HepG2 (cell line): ENCODE measurements at regions not wholly inside any gene's neighbourhood (a gene's known extent, or its start where the extent isn't known, plus 50 kb on each side); places are given as distances from the start of the nearest gene placed in this dataset.

ENCODE experiments used
- ATAC-seq: fragments of 200-7000 bp; cut with Tn5 transposase; 3 replicates; pipeline ENCODE4 v1.9.1; 2020; ENCODE audit warnings: mild to moderate bottlenecking, moderate library complexity
- BruUV-seq: library from RNA; stranded (reverse); fragments of 400-500 nt; replicated peaks from 2 replicates; lab custom pipeline; 2021; lab: Mats Ljungman, UMichigan
- CTCF ChIA-PET: fragments of 300-600 bp; formaldehyde crosslinking; extraction: SDS; loops from one replicate; lab custom pipeline; 2021; ENCODE audit warnings: low total read pairs, inconsistent platforms, low intra/inter-chr PET ratio; lab: Yijun Ruan, JAX
- POLR2A ChIA-PET: fragments of 350-600 bp; sonication (Branson Sonifier 250); formaldehyde crosslinking; loops from one replicate; lab custom pipeline; 2020; ENCODE audit warnings: antibody characterized with exemption, inconsistent platforms; lab: Yijun Ruan, JAX
- DNase-seq: peaks from one replicate; pipeline ENCODE4 v3.0.0-alpha.2; 2015; ENCODE audit warnings: low spot score
- FAIRE-seq: peaks from 3 replicates; lab custom pipeline; 2011; peaks lifted over from hg19 to GRCh38; lab: Jason Lieb, UNC
- H2AFZ ChIP-seq: one replicate; pipeline ENCODE4 v1.6.1; 2011; ENCODE audit warnings: low read length, inconsistent platforms
- H3K27ac ChIP-seq: fragments of 300-600 bp; 3 replicates; pipeline ENCODE4 v1.8.0; 2011; ENCODE audit warnings: mixed run types, mild to moderate bottlenecking, mixed read lengths, low read length, inconsistent platforms; ENCODE audit not compliant: insufficient read depth; ENCODE audit errors: extremely low read length
- H3K27me3 ChIP-seq, 2 experiments: fragments of 200-600 bp in 1 of 2; 2 replicates in 1 of 2; 3 replicates in 1 of 2; pipeline versions ENCODE4 v1.6.0 to v1.8.0; 2011; ENCODE audit warnings: low read length in 2 of 2, mild to moderate bottlenecking in 2 of 2, moderate library complexity in 2 of 2, inconsistent platforms in 1 of 2; ENCODE audit not compliant: insufficient read depth in 2 of 2, control insufficient read depth in 1 of 2
- H3K36me3 ChIP-seq, 2 experiments: fragments of 200-600 bp in 1 of 2; replicated peaks in 1 of 2; 2 replicates in 1 of 2; 3 replicates in 1 of 2; pipeline versions ENCODE4 v1.5.1 to v1.8.0; 2011; ENCODE audit warnings: low read length in 2 of 2, inconsistent platforms in 1 of 2; ENCODE audit not compliant: insufficient read depth in 2 of 2, control insufficient read depth in 1 of 2
- H3K4me1 ChIP-seq: 2 replicates; pipeline ENCODE4 v1.5.1; 2012; ENCODE audit warnings: low read length, inconsistent platforms; ENCODE audit not compliant: insufficient read depth
- H3K4me2 ChIP-seq: 2 replicates; pipeline ENCODE4 v1.6.0; 2011; ENCODE audit warnings: low read depth, low read length, inconsistent platforms
- H3K4me3 ChIP-seq, 3 experiments: fragments of 200-600 bp in 1 of 3; sonication (generic), shearing (Covaris generic) in 1 of 3; replicated peaks in 1 of 3; 2 replicates each; pipeline ENCODE4 v1.5.1; 2011 to 2016; ENCODE audit warnings: low read length in 3 of 3, inconsistent platforms in 2 of 3, low read depth in 2 of 3, mild to moderate bottlenecking in 2 of 3, control low read depth in 1 of 3, mixed read lengths in 1 of 3; ENCODE audit not compliant: insufficient read depth in 1 of 3
- H3K79me2 ChIP-seq: one replicate; pipeline ENCODE4 v1.6.1; 2011; ENCODE audit warnings: low read length, inconsistent platforms; ENCODE audit not compliant: insufficient read depth
- H3K9ac ChIP-seq: 2 replicates; pipeline ENCODE4 v1.6.0; 2011; ENCODE audit warnings: mild to moderate bottlenecking, low read depth, low read length, inconsistent platforms; ENCODE audit not compliant: insufficient read depth
- H3K9me3 ChIP-seq: 2 replicates; pipeline ENCODE4 v1.5.1; 2012; ENCODE audit warnings: mild to moderate bottlenecking, low read length
- H4K20me1 ChIP-seq: 2 replicates; pipeline ENCODE4 v1.6.0; 2011; ENCODE audit warnings: inconsistent platforms, mild to moderate bottlenecking, low read length, moderate library complexity; ENCODE audit not compliant: insufficient read depth
- ASH2L ChIP-seq: fragments of 300-600, 200-600 bp; sonication (generic); IDR thresholded peaks from 2 replicates; pipeline ENCODE4 v1.7.0; 2017; ENCODE audit warnings: low read depth, mild to moderate bottlenecking, moderate library complexity, mixed read lengths, low read length; ENCODE audit not compliant: insufficient read length
- GABPA ChIP-seq, 2 experiments: IDR thresholded peaks; 2 replicates each; pipeline ENCODE4 v1.6.1; 2011 to 2016; ENCODE audit warnings: low read depth in 2 of 2, low read length in 1 of 2, missing biosample characterization in 1 of 2, missing genetic modification characterization in 1 of 2
- KLF6 ChIP-seq: IDR thresholded peaks from 2 replicates; pipeline ENCODE4 v1.8.0; 2016; ENCODE audit warnings: missing biosample characterization, missing genetic modification reagents
- MIER2 ChIP-seq: IDR thresholded peaks from 2 replicates; pipeline ENCODE4 v1.6.1; 2016; ENCODE audit warnings: missing biosample characterization, missing genetic modification reagents
- RFXANK ChIP-seq: IDR thresholded peaks from 2 replicates; pipeline ENCODE4 v1.6.1; 2016
- SOX13 ChIP-seq, 3 experiments: fragments of 450-650 bp in 1 of 3; sonication (generic) in 1 of 3; formaldehyde crosslinking in 1 of 3; IDR thresholded peaks in 2 of 3; conservative IDR thresholded peaks in 1 of 3; 2 replicates each; pipeline versions ENCODE4 v1.5.0 to v1.6.1; 2016 to 2020; ENCODE audit warnings: antibody characterized with exemption in 1 of 3, mild to moderate bottlenecking in 1 of 3, missing compliant biosample characterization in 1 of 3, missing genetic modification reagents in 1 of 3, moderate library complexity in 1 of 3
- ZNF205 ChIP-seq: IDR thresholded peaks from 2 replicates; pipeline ENCODE4 v1.6.1; 2018; ENCODE audit warnings: missing biosample characterization, missing genetic modification reagents
- ZNF484 ChIP-seq: sonication (generic); formaldehyde crosslinking; IDR thresholded peaks from 2 replicates; pipeline ENCODE4 v1.5.1; 2020; ENCODE audit warnings: mild to moderate bottlenecking, low read depth, missing genetic modification reagents, borderline replicate concordance
- ZNF510 ChIP-seq: sonication (generic); formaldehyde crosslinking; IDR thresholded peaks from 2 replicates; pipeline ENCODE4 v1.4.0; 2020; ENCODE audit warnings: low read depth, mild to moderate bottlenecking, missing genetic modification reagents
- ZNF7 ChIP-seq: IDR thresholded peaks from 2 replicates; pipeline ENCODE4 v1.6.1; 2016; ENCODE audit warnings: missing biosample characterization, missing genetic modification reagents
- ZNF761 ChIP-seq: sonication (generic); formaldehyde crosslinking; conservative IDR thresholded peaks from 2 replicates; pipeline ENCODE4 v1.4.0; 2020; ENCODE audit warnings: mild to moderate bottlenecking, missing genetic modification reagents
- ZNF883 ChIP-seq: sonication (generic); formaldehyde crosslinking; IDR thresholded peaks from 2 replicates; pipeline ENCODE4 v1.5.1; 2020; ENCODE audit warnings: mild to moderate bottlenecking, missing genetic modification reagents; ENCODE audit errors: not compliant biosample characterization
- WGBS: methylation state at CpG from one replicate; pipeline ENCODE4 v1.1.6; 2017; ENCODE audit warnings: low lambda C conversion rate; 5-methylcytosine and 5-hydroxymethylcytosine counted together
- in situ Hi-C: cut with HindIII; loops from 2 replicates; pipeline ENCODE4 v1.10.0; 2017; ENCODE audit warnings: low pct_unique_long_range_greater_than_20kb; ENCODE audit not compliant: extremely low pct_ligation_motif_present
- intact Hi-C: fragments of 100-400 bp; cut with micrococcal nuclease; formaldehyde crosslinking; loops from one replicate; pipeline ENCODE4 v1.10.0; 2022; ENCODE audit not compliant: unreplicated experiment
- TF ChIP-seq, protein P1 (sequence below): sonication (generic); formaldehyde crosslinking; IDR thresholded peaks from 2 replicates; pipeline ENCODE4 v1.5.0; 2020; ENCODE audit warnings: missing genetic modification reagents
- TF ChIP-seq, protein P2 (sequence below): sonication (generic); formaldehyde crosslinking; IDR thresholded peaks from 2 replicates; pipeline ENCODE4 v1.5.1; 2020; ENCODE audit warnings: mild to moderate bottlenecking, missing genetic modification reagents, moderate library complexity
- TF ChIP-seq, protein P3 (sequence below): sonication (generic); formaldehyde crosslinking; IDR thresholded peaks from 2 replicates; pipeline ENCODE4 v1.9.0; 2021; ENCODE audit warnings: mild to moderate bottlenecking, missing genetic modification reagents

DNA sequence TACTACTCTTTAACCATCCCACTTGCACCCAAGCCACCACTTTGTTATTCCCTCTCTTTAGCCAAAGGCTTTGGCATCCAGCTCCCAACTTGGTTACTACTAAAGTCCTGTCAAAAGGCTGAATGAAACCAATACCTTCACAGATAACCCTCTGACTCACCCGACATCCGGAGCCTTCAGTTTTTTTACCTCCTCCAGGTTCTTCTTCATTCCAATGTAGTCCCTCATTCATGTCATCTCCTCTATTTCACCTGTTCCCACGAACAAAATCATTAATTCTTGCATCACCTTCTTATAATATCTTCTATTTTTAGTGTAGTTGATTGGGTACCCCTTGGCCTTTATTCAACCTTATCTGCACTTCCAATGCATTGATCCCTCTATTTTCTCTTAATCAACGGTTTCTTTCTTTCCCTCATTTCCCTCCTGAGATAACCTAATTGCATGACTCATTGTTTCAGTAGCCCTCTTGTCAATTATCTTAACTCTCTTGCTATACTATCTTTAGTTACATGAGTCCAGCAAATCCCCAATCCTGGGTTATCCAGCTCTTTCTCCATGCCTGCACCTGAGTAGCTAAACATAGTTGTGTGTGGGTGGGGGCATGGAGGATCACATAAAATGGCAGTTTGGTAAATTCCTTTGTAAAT, 87.2 kb upstream of the COL1A2 start (continued):
- TF ChIP-seq SOX13 (IDR thresholded peaks at IDR 0.05) (no peak), SOX13 (CRISPR knock-in tag; conservative IDR thresholded peaks at IDR 0.05 in 1 of 2, IDR thresholded peaks at IDR 0.05 in 1 of 2) (no peak), ZNF883 (CRISPR knock-in tag) (no peak), ZNF510 (CRISPR knock-in tag) (no peak)
- TF ChIP-seq, protein P1, sequence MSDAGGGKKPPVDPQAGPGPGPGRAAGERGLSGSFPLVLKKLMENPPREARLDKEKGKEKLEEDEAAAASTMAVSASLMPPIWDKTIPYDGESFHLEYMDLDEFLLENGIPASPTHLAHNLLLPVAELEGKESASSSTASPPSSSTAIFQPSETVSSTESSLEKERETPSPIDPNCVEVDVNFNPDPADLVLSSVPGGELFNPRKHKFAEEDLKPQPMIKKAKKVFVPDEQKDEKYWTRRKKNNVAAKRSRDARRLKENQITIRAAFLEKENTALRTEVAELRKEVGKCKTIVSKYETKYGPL (CRISPR knock-in tag) = no peak

DNA sequence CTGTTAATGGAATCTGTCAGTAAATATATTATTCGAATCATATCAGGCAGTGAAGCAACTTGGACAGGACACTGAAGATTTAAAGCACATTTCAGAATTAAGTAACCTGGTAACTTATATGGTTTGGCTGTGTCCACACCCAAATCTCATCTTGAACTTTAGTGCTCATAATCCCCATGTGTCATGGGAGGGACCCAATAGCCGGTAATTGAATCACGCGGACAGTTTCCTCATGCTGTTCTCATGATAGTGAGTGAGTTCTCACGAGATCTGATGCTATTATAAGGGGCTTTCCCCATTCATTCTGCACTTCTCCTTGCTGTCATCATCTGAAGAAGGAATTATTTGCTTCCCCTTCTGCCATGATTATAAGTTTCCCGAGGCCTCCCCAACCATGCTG, 83.2 kb upstream of the COL1A2 start:
- no peak overlapping the region for H3K4me3 ChIP-seq
- no peak overlapping the region for H2AFZ ChIP-seq
- FAIRE-seq = no peak
- no peaks in the 10 kb centered on the region for H4K20me1 ChIP-seq
- no peak for ATAC-seq
- H3K27me3 ChIP-seq = no peaks in the 10 kb centered on the region; a peak in 1 of 5 replicates
- BruUV-seq = no TSS peak
- in situ Hi-C loops = no loop called here
- intact Hi-C loops = no loop called here
- no peaks in the 10 kb centered on the region for H3K4me1 ChIP-seq
- no peak overlapping the region for H3K4me2 ChIP-seq
- no peaks in the 10 kb centered on the region for H3K79me2 ChIP-seq
- H3K36me3 ChIP-seq = no peaks in the 10 kb centered on the region
- ChIA-PET CTCF (no interaction called here), POLR2A (no interaction called here)
- no peak overlapping the region for H3K27ac ChIP-seq
- no peak for DNase-seq
- 39% methylated on average over 6 of the region's 6 CpGs for WGBS
- H3K9me3 ChIP-seq = no peaks in the 10 kb centered on the region
- H3K9ac ChIP-seq = no peak overlapping the region
- no peak for TF ChIP-seq ZNF205 (CRISPR knock-in tag)
- no peak for TF ChIP-seq MIER2
- TF ChIP-seq ZNF484 (CRISPR knock-in tag) = no peak
- no peak for TF ChIP-seq KLF6 (CRISPR knock-in tag)
- no peak for TF ChIP-seq ZNF761 (CRISPR knock-in tag)
- TF ChIP-seq, protein P2, sequence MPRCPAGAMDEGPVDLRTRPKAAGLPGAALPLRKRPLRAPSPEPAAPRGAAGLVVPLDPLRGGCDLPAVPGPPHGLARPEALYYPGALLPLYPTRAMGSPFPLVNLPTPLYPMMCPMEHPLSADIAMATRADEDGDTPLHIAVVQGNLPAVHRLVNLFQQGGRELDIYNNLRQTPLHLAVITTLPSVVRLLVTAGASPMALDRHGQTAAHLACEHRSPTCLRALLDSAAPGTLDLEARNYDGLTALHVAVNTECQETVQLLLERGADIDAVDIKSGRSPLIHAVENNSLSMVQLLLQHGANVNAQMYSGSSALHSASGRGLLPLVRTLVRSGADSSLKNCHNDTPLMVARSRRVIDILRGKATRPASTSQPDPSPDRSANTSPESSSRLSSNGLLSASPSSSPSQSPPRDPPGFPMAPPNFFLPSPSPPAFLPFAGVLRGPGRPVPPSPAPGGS (CRISPR knock-in tag) = no peak
- TF ChIP-seq ZNF7 = no peak
- TF ChIP-seq ASH2L = no peak
- TF ChIP-seq GABPA (IDR thresholded peaks at IDR 0.05; ENCODE audit: low read depth, low read length) = no peak
- no peak for TF ChIP-seq GABPA (CRISPR knock-in tag; IDR thresholded peaks at IDR 0.05; ENCODE audit: low read depth)
- TF ChIP-seq, protein P3, sequence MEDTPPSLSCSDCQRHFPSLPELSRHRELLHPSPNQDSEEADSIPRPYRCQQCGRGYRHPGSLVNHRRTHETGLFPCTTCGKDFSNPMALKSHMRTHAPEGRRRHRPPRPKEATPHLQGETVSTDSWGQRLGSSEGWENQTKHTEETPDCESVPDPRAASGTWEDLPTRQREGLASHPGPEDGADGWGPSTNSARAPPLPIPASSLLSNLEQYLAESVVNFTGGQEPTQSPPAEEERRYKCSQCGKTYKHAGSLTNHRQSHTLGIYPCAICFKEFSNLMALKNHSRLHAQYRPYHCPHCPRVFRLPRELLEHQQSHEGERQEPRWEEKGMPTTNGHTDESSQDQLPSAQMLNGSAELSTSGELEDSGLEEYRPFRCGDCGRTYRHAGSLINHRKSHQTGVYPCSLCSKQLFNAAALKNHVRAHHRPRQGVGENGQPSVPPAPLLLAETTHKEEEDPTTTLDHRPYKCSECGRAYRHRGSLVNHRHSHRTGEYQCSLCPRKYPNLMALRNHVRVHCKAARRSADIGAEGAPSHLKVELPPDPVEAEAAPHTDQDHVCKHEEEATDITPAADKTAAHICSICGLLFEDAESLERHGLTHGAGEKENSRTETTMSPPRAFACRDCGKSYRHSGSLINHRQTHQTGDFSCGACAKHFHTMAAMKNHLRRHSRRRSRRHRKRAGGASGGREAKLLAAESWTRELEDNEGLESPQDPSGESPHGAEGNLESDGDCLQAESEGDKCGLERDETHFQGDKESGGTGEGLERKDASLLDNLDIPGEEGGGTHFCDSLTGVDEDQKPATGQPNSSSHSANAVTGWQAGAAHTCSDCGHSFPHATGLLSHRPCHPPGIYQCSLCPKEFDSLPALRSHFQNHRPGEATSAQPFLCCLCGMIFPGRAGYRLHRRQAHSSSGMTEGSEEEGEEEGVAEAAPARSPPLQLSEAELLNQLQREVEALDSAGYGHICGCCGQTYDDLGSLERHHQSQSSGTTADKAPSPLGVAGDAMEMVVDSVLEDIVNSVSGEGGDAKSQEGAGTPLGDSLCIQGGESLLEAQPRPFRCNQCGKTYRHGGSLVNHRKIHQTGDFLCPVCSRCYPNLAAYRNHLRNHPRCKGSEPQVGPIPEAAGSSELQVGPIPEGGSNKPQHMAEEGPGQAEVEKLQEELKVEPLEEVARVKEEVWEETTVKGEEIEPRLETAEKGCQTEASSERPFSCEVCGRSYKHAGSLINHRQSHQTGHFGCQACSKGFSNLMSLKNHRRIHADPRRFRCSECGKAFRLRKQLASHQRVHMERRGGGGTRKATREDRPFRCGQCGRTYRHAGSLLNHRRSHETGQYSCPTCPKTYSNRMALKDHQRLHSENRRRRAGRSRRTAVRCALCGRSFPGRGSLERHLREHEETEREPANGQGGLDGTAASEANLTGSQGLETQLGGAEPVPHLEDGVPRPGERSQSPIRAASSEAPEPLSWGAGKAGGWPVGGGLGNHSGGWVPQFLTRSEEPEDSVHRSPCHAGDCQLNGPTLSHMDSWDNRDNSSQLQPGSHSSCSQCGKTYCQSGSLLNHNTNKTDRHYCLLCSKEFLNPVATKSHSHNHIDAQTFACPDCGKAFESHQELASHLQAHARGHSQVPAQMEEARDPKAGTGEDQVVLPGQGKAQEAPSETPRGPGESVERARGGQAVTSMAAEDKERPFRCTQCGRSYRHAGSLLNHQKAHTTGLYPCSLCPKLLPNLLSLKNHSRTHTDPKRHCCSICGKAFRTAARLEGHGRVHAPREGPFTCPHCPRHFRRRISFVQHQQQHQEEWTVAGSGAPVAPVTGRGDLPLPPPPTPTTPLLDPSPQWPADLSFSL = no peak
- TF ChIP-seq RFXANK = no peak
